ENCODE measurements at regions not wholly inside any gene's neighbourhood (a gene's known extent, or its start where the extent isn't known, plus 50 kb on each side); places are given as distances from the start of the nearest gene placed in this dataset.

- no peaks in the 10 kb centered on the region for H3K9me3 ChIP-seq (ENCODE audit: control insufficient read depth in 2 of 3, low read length in 3 of 3)
- Mint-ChIP-seq H3K9me3 (no peaks in the 10 kb centered on the region), H3K27me3 (peaks cover 6 to 21% (median 20%) of the 10 kb centered on the region in 5 donors), H3K27ac (no peak overlapping the region), H3K4me3 (no peak overlapping the region), H3K36me3 (no peaks in the 10 kb centered on the region), H3K4me1 (no peaks in the 10 kb centered on the region)
- DNase-seq: no peak
- H3K27ac ChIP-seq (ENCODE audit: low read depth, low read length): no peak overlapping the region
- POLR2A ChIA-PET: no interaction called here
- CTCF ChIA-PET: no interaction called here
- H3K27me3 ChIP-seq (ENCODE audit: control insufficient read depth in 2 of 2, insufficient read depth in 2 of 2, low read length in 2 of 2): peaks cover 0 to 3% of the 10 kb centered on the region in 2 donors
- H3K36me3 ChIP-seq (ENCODE audit: control insufficient read depth in 2 of 3, insufficient read depth in 3 of 3, low read length in 3 of 3): no peaks in the 10 kb centered on the region
- ATAC-seq: no peak
- no peak overlapping the region for H3K4me3 ChIP-seq (ENCODE audit: low read length)
- intact Hi-C loops (cut with micrococcal nuclease): no loop called here
- no peaks in the 10 kb centered on the region for H3K4me1 ChIP-seq (ENCODE audit: control insufficient read depth in 2 of 2, insufficient read depth in 2 of 2, low read length in 2 of 2)
These were observed 179.1 kb downstream of the RDH14 start for GRCh38 chr2:18381386-18381785.

GRCh38 chr2:18380321-18380720 is 180.1 kb downstream of the RDH14 start:
- CTCF ChIA-PET: no interaction called here
- Histone ChIP-seq H3K4me1 (ENCODE audit: control insufficient read depth in 2 of 2, insufficient read depth in 2 of 2, low read length in 2 of 2) (no peaks in the 10 kb centered on the region), H3K9me3 (ENCODE audit: control insufficient read depth in 2 of 3, low read length in 3 of 3) (no peaks in the 10 kb centered on the region), H3K4me3 (ENCODE audit: low read length) (no peak overlapping the region), H3K27ac (ENCODE audit: low read depth, low read length) (no peak overlapping the region), H3K27me3 (ENCODE audit: control insufficient read depth in 2 of 2, insufficient read depth in 2 of 2, low read length in 2 of 2) (peaks cover 0 to 3% of the 10 kb centered on the region in 2 donors), H3K36me3 (ENCODE audit: control insufficient read depth in 2 of 3, insufficient read depth in 3 of 3, low read length in 3 of 3) (no peaks in the 10 kb centered on the region)
- no peak for DNase-seq
- intact Hi-C loops (cut with micrococcal nuclease): no loop called here
- H3K27ac Mint-ChIP-seq: no peak overlapping the region
- no peaks in the 10 kb centered on the region for H3K9me3 Mint-ChIP-seq
- ATAC-seq: no peak
- no peak overlapping the region for H3K4me3 Mint-ChIP-seq
- no peaks in the 10 kb centered on the region for H3K36me3 Mint-ChIP-seq
- H3K27me3 Mint-ChIP-seq: peaks cover 6 to 21% (median 20%) of the 10 kb centered on the region in 5 donors
- no peaks in the 10 kb centered on the region for H3K4me1 Mint-ChIP-seq
- POLR2A ChIA-PET: no interaction called here

- Histone ChIP-seq H3K27me3 (ENCODE audit: control insufficient read depth in 2 of 2, insufficient read depth in 2 of 2, low read length in 2 of 2) (peaks cover 0 to 3% of the 10 kb centered on the region in 2 donors), H3K27ac (ENCODE audit: low read depth, low read length) (no peak overlapping the region), H3K36me3 (ENCODE audit: control insufficient read depth in 2 of 3, insufficient read depth in 3 of 3, low read length in 3 of 3) (no peaks in the 10 kb centered on the region), H3K4me3 (ENCODE audit: low read length) (no peak overlapping the region), H3K4me1 (ENCODE audit: control insufficient read depth in 2 of 2, insufficient read depth in 2 of 2, low read length in 2 of 2) (no peaks in the 10 kb centered on the region), H3K9me3 (ENCODE audit: control insufficient read depth in 2 of 3, low read length in 3 of 3) (no peaks in the 10 kb centered on the region)
- no peak overlapping the region for H3K4me3 Mint-ChIP-seq
- intact Hi-C loops (cut with micrococcal nuclease): loop anchor here in 1 of 2 donors (2.0 to 5.0 kb wide), 2 partner anchors 529 to 663 kb away; no protein-coding TSS in a partner anchor
- H3K27me3 Mint-ChIP-seq: peaks cover 6 to 21% (median 20%) of the 10 kb centered on the region in 5 donors
- no peaks in the 10 kb centered on the region for H3K36me3 Mint-ChIP-seq
- H3K9me3 Mint-ChIP-seq: no peaks in the 10 kb centered on the region
- ATAC-seq: no peak
- no peak for DNase-seq
- no peak overlapping the region for H3K27ac Mint-ChIP-seq
- H3K4me1 Mint-ChIP-seq: no peaks in the 10 kb centered on the region
- ChIA-PET CTCF (no interaction called here), POLR2A (no interaction called here)
These were observed 180.6 kb downstream of the RDH14 start for GRCh38 chr2:18379870-18380269.

- Histone ChIP-seq H3K36me3 (ENCODE audit: control insufficient read depth in 2 of 3, insufficient read depth in 3 of 3, low read length in 3 of 3) (no peaks in the 10 kb centered on the region), H3K27ac (ENCODE audit: low read depth, low read length) (no peak overlapping the region), H3K4me3 (ENCODE audit: low read length) (no peak overlapping the region), H3K27me3 (ENCODE audit: control insufficient read depth in 2 of 2, insufficient read depth in 2 of 2, low read length in 2 of 2) (no peaks in the 10 kb centered on the region), H3K9me3 (ENCODE audit: control insufficient read depth in 2 of 3, low read length in 3 of 3) (no peaks in the 10 kb centered on the region), H3K4me1 (ENCODE audit: control insufficient read depth in 2 of 2, insufficient read depth in 2 of 2, low read length in 2 of 2) (no peaks in the 10 kb centered on the region)
- DNase-seq (peak in 5 of 9 donors; percentile 9 to 24 (median 20)), ATAC-seq (peak; percentile 53)
- POLR2A ChIA-PET: no interaction called here
- peaks cover 6 to 21% (median 20%) of the 10 kb centered on the region in 5 donors for H3K27me3 Mint-ChIP-seq
- no peaks in the 10 kb centered on the region for H3K36me3 Mint-ChIP-seq
- no peak overlapping the region for H3K4me3 Mint-ChIP-seq
- CTCF ChIA-PET: interaction anchor here (0.7 to 1.0 kb wide), 3 partner anchors 10 to 1016 kb away, joined by 3 read pairs; no protein-coding TSS in a partner anchor
- intact Hi-C loops (cut with micrococcal nuclease): loop anchor here (1.0 to 5.0 kb wide), 3 partner anchors 527 to 732 kb away; no protein-coding TSS in a partner anchor
- no peaks in the 10 kb centered on the region for H3K9me3 Mint-ChIP-seq
- no peak overlapping the region for H3K27ac Mint-ChIP-seq
- H3K4me1 Mint-ChIP-seq: no peaks in the 10 kb centered on the region
These were observed 182.3 kb downstream of the RDH14 start for GRCh38 chr2:18378020-18378653.

- Histone ChIP-seq H3K27me3 (ENCODE audit: control insufficient read depth in 2 of 2, insufficient read depth in 2 of 2, low read length in 2 of 2) (no peaks in the 10 kb centered on the region), H3K4me3 (ENCODE audit: low read length) (no peak overlapping the region), H3K27ac (ENCODE audit: low read depth, low read length) (no peak overlapping the region), H3K9me3 (ENCODE audit: control insufficient read depth in 2 of 3, low read length in 3 of 3) (no peaks in the 10 kb centered on the region), H3K36me3 (ENCODE audit: control insufficient read depth in 2 of 3, insufficient read depth in 3 of 3, low read length in 3 of 3) (no peaks in the 10 kb centered on the region), H3K4me1 (ENCODE audit: control insufficient read depth in 2 of 2, insufficient read depth in 2 of 2, low read length in 2 of 2) (no peaks in the 10 kb centered on the region)
- H3K27me3 Mint-ChIP-seq: peaks cover 5 to 21% (median 15%) of the 10 kb centered on the region in 5 donors
- DNase-seq (no peak), ATAC-seq (no peak)
- ChIA-PET CTCF (no interaction called here), POLR2A (no interaction called here)
- no peaks in the 10 kb centered on the region for H3K36me3 Mint-ChIP-seq
- intact Hi-C loops (cut with micrococcal nuclease): loop anchor here in 1 of 2 donors (5.0 kb wide), 1 partner anchor 660 kb away; no protein-coding TSS in a partner anchor
- no peak overlapping the region for H3K4me3 Mint-ChIP-seq
- no peaks in the 10 kb centered on the region for H3K4me1 Mint-ChIP-seq
- H3K9me3 Mint-ChIP-seq: no peaks in the 10 kb centered on the region
- no peak overlapping the region for H3K27ac Mint-ChIP-seq
These were observed 183.5 kb downstream of the RDH14 start for GRCh38 chr2:18376936-18377335.

- Mint-ChIP-seq H3K27ac (no peak overlapping the region), H3K4me3 (no peak overlapping the region), H3K4me1 (no peaks in the 10 kb centered on the region), H3K36me3 (no peaks in the 10 kb centered on the region), H3K27me3 (peaks cover 16 to 23% (median 20%) of the 10 kb centered on the region in 5 donors), H3K9me3 (no peaks in the 10 kb centered on the region)
- H3K9me3 ChIP-seq (ENCODE audit: control insufficient read depth in 2 of 3, low read length in 3 of 3): no peaks in the 10 kb centered on the region
- ATAC-seq (no peak), DNase-seq (no peak)
- no peak overlapping the region for H3K27ac ChIP-seq (ENCODE audit: low read depth, low read length)
- ChIA-PET CTCF (interaction anchor here (0.7 kb wide), 1 partner anchor 189 kb away, joined by 3 read pairs; no protein-coding TSS in a partner anchor), POLR2A (no interaction called here)
- H3K4me1 ChIP-seq (ENCODE audit: control insufficient read depth in 2 of 2, insufficient read depth in 2 of 2, low read length in 2 of 2): no peaks in the 10 kb centered on the region
- no peaks in the 10 kb centered on the region for H3K36me3 ChIP-seq (ENCODE audit: control insufficient read depth in 2 of 3, insufficient read depth in 3 of 3, low read length in 3 of 3)
- no peaks in the 10 kb centered on the region for H3K27me3 ChIP-seq (ENCODE audit: control insufficient read depth in 2 of 2, insufficient read depth in 2 of 2, low read length in 2 of 2)
- no peak overlapping the region for H3K4me3 ChIP-seq (ENCODE audit: low read length)
- intact Hi-C loops (cut with micrococcal nuclease): no loop called here
These were observed 186.8 kb downstream of the RDH14 start for GRCh38 chr2:18373664-18374063.

GRCh38 chr2:18373081-18373480 is 187.4 kb downstream of the RDH14 start:
- DNase-seq (no peak), ATAC-seq (no peak)
- no peaks in the 10 kb centered on the region for H3K9me3 Mint-ChIP-seq
- H3K4me1 ChIP-seq (ENCODE audit: control insufficient read depth in 2 of 2, insufficient read depth in 2 of 2, low read length in 2 of 2): no peaks in the 10 kb centered on the region
- POLR2A ChIA-PET: no interaction called here
- no peaks in the 10 kb centered on the region for H3K36me3 ChIP-seq (ENCODE audit: control insufficient read depth in 2 of 3, insufficient read depth in 3 of 3, low read length in 3 of 3)
- no peak overlapping the region for H3K4me3 ChIP-seq (ENCODE audit: low read length)
- no peaks in the 10 kb centered on the region for H3K36me3 Mint-ChIP-seq
- H3K27ac Mint-ChIP-seq: no peak overlapping the region
- no peak overlapping the region for H3K27ac ChIP-seq (ENCODE audit: low read depth, low read length)
- intact Hi-C loops (cut with micrococcal nuclease): no loop called here
- CTCF ChIA-PET: interaction anchor here (0.7 kb wide), 1 partner anchor 188 kb away, joined by 3 read pairs; no protein-coding TSS in a partner anchor
- no peaks in the 10 kb centered on the region for H3K9me3 ChIP-seq (ENCODE audit: control insufficient read depth in 2 of 3, low read length in 3 of 3)
- no peaks in the 10 kb centered on the region for H3K27me3 ChIP-seq (ENCODE audit: control insufficient read depth in 2 of 2, insufficient read depth in 2 of 2, low read length in 2 of 2)
- no peaks in the 10 kb centered on the region for H3K4me1 Mint-ChIP-seq
- peaks cover 17 to 23% (median 19%) of the 10 kb centered on the region in 5 donors for H3K27me3 Mint-ChIP-seq
- H3K4me3 Mint-ChIP-seq: no peak overlapping the region
